Kidney epithelial cell (primary cell): ENCODE measurements at regions not wholly inside any gene's neighbourhood (a gene's known extent, or its start where the extent isn't known, plus 50 kb on each side); places are given as distances from the start of the nearest gene placed in this dataset.
"Not testable (repeated sequence)": the region's sequence is repeated elsewhere in the genome, so short reads cannot be mapped to it uniquely, and the experiment has no call there.

Experiments used
- DNase-seq: peaks from one replicate; pipeline ENCODE4 v3.0.0-alpha.2; 2010; ENCODE audit warnings: low read depth
- H3K27me3 ChIP-seq: 2 replicates; pipeline ENCODE4 v1.6.0; 2011; ENCODE audit warnings: low read length; ENCODE audit not compliant: control insufficient read depth, insufficient read depth
- H3K36me3 ChIP-seq: 2 replicates; pipeline ENCODE4 v1.5.1; 2011; ENCODE audit warnings: low read length; ENCODE audit not compliant: control insufficient read depth, insufficient read depth
- H3K4me3 ChIP-seq: 2 replicates; pipeline ENCODE4 v1.5.1; 2011; ENCODE audit warnings: low read depth, mild to moderate bottlenecking, control low read depth, low read length
- TF ChIP-seq, protein P1 (sequence below): IDR thresholded peaks from 2 replicates; pipeline ENCODE4 v1.5.1; 2011; ENCODE audit warnings: mild to moderate bottlenecking, moderate library complexity, low read length, control low read depth, inconsistent platforms; ENCODE audit not compliant: insufficient read depth, poor library complexity, severe bottlenecking

DNA sequence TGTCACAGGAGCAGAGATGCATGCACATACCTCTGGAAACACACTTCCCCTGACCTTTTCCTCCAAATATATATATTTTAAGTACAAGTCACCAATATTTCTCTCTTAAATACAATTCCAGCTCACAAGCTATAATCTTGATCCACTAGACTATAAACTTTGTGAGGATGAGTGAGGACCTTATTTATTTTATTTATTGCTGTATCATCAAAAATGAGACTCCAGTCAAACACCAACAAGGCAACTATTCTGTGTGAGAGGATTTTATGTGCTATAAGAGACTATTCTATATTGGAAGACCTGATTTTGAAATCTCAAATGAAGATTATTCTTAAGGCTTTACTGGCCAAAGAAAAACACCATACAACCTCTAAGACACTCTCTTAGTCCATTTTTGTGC lies 1352.2 kb downstream of the SUCLG1 start:
- Histone ChIP-seq H3K4me3 (no peak overlapping the region), H3K27me3 (no peaks in the 10 kb centered on the region), H3K36me3 (no peaks in the 10 kb centered on the region)
- TF ChIP-seq, protein P1, sequence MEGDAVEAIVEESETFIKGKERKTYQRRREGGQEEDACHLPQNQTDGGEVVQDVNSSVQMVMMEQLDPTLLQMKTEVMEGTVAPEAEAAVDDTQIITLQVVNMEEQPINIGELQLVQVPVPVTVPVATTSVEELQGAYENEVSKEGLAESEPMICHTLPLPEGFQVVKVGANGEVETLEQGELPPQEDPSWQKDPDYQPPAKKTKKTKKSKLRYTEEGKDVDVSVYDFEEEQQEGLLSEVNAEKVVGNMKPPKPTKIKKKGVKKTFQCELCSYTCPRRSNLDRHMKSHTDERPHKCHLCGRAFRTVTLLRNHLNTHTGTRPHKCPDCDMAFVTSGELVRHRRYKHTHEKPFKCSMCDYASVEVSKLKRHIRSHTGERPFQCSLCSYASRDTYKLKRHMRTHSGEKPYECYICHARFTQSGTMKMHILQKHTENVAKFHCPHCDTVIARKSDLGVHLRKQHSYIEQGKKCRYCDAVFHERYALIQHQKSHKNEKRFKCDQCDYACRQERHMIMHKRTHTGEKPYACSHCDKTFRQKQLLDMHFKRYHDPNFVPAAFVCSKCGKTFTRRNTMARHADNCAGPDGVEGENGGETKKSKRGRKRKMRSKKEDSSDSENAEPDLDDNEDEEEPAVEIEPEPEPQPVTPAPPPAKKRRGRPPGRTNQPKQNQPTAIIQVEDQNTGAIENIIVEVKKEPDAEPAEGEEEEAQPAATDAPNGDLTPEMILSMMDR: no peak
- DNase-seq: no peak

DNA sequence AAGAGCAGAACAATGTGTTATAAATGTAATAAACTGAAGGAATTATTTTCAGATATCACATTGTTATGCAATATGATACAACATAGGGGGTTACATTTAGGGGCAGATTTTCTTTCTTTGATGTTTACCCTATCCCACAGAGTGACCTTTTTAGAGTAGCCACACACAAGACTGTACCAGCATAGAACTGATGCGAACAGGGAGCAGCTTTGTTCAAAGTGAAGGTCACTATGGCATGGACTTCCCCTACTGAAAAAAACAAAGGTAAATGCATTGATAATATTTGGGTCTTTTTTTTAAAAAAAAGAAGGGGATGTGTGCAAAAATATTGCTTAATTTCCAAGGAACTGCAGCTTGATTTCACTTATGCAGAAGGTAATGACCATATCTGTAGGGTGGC lies 1354.9 kb downstream of the SUCLG1 start:
- H3K36me3 ChIP-seq: no peaks in the 10 kb centered on the region
- TF ChIP-seq, protein P1: no peak
- H3K4me3 ChIP-seq: no peak overlapping the region
- no peaks in the 10 kb centered on the region for H3K27me3 ChIP-seq
- DNase-seq: no peak

DNA sequence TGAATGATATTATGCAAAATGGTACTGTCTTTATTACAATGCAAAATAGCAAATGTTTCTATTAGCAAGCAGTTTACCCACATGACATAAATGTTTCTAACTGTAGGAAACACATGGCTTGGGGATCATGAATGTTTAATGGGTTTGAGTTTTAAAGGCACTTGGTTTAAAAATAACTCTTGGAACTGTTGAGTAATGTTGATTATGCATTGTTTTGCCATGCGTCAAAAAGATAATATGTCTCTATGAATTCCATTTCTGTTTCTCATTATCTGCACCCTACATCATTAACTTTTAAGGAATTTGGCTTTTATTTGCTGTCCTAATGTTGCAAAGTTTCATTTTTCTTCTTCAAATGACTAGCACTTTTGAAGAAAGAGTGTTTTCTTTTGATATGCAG lies 1355.5 kb downstream of the SUCLG1 start:
- Histone ChIP-seq H3K36me3 (no peaks in the 10 kb centered on the region), H3K27me3 (no peaks in the 10 kb centered on the region), H3K4me3 (no peak overlapping the region)
- TF ChIP-seq, protein P1: no peak
- DNase-seq: peak; percentile 34

DNA sequence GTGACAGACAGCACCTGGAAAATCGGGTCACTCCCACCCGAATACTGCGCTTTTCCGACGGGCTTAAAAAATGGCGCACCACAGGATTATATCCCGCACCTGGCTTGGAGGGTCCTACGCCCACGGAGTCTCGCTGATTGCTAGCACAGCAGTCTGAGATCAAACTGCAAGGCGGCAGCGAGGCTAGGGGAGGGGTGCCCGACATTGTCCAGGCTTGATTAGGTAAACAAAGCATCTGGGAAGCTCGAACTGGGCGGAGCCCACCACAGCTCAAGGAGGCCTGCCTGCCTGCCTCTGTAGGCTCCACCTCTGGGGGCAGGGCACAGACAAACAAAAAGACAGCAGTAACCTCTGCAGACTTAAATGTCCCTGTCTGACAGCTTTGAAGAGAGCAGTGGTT lies 1370.0 kb downstream of the SUCLG1 start:
- not testable (repeated sequence) for DNase-seq, H3K4me3 ChIP-seq, H3K36me3 ChIP-seq, H3K27me3 ChIP-seq

DNA sequence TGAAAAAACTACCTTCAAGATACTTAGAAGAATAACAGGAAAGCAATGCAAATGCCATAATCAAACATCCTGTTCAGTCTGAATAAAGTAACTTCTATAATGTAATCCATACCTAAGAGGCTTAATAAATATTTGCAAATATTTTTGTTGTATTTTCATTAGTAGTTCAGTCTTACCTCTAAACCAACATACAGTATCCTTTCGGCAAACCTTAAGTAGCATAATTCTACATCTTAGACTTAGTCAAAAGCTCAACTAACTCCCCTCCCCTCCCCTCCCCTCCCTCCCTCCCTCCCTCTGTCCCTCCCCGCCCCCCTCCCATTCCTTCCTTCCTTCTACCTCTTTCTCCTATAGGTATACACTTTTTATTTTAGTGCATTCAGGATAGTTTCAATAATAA lies 1373.2 kb downstream of the SUCLG1 start:
- H3K4me3 ChIP-seq: no peak overlapping the region
- TF ChIP-seq, protein P1: no peak

DNA sequence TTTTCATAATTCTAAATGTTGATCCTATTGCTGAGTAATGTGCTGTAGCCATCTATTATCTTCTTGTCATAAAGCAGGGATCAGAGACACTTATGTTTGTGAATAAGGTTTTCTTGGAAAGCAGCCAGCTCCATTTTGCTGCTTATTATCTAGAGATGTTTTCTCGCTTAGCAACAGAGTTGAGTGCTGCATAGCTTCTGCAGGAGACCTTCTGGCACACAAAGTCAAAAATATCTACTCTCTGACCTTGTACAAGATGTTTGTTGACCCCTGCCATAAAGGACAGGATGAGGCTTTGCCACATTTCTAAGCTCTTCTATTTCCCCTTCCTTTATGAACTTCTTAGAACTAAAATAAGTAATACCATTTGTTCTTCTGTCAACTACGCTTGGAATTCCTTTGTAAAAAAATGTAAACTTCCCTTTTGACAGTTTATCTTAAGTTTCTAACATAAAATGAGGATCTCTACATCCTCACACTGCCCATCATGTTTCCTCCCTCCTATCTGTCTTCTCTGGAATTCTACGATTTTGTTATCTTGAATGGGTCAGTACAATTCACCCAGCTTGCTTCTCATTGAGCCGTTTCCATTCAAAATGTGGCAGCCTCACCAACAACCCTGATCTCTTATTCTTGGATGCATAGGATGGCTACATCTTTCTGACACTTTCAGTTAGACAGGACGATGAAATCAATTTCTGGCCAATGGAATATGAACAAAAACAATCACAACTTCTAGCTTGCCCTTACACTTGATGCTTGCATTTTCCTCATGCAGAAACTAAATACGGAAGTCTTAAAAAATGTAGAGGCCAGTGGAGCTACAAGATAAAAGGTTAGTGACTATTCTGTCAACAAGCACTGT lies 1377.0 kb downstream of the SUCLG1 start:
- TF ChIP-seq, protein P1: no peak
- H3K27me3 ChIP-seq: no peaks in the 10 kb centered on the region
- no peak overlapping the region for H3K4me3 ChIP-seq
- DNase-seq: no peak
- H3K36me3 ChIP-seq: no peaks in the 10 kb centered on the region

More for the DNA sequence above, 1373.2 kb downstream of the SUCLG1 start:
- DNase-seq: no peak
- H3K36me3 ChIP-seq: no peaks in the 10 kb centered on the region
- no peaks in the 10 kb centered on the region for H3K27me3 ChIP-seq
